ENCODE measurements at regions not wholly inside any gene's neighbourhood (a gene's known extent, or its start where the extent isn't known, plus 50 kb on each side); places are given as distances from the start of the nearest gene placed in this dataset.

DNA sequence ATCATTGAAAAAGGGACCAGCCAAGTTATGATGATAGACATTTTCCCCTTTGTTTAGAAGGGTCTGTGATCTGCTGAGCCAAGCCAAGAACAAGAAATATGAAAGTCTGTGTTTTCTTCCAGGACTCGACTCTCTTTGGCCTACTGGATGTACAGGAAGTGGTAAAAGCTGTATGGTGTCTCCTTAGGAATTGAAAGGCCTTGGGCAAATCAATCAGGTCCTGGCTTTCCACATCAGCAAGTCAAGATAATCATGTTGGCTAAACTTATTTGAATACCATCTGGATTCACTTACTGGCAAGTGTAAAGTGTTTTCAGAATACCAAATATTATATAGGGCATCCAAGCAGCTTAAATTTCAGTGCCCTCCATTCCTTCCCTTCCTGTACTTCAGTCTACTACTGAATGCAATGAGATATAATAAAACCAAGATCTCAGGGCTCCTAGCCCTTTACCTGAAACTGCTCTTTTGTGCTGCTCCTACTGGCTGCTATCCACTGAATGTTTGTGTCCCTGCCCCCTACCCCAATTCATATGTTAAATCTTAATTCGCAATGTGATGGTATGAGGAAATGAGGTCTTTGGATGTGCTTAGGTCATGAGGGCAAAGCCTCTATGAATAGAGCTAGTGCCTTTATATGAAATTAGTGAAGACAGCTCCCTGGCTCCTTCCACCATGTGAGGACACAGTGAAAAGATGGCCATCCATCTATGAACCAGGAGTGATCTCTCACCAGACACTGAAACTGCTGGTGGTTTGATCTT, 578.0 kb downstream of the SPRY1 start:
- no peak for DNase-seq (ENCODE audit: low read depth in 1 of 2, low spot score in 1 of 2)

DNA sequence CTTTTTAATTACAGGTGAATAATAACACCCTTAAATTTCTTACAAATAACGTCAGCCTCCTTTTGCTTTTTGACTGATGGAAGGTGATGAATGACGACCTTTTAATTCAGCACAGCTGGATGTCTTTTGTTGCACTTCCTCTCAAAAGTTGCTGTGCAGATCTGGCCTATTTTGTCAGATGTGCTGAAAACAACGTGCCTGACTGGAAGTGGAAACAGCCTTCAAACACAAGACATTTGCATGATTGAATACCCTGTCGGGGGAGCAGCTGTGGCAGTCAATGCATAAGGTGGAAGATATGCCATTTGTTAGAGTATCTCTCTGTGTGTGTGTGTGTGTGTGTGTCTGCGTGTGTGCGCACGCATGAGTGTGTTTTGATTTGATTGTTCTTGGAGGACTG, 579.7 kb downstream of the SPRY1 start:
- DNase-seq (ENCODE audit: low read depth in 1 of 2, low spot score in 1 of 2), result no peak

DNA sequence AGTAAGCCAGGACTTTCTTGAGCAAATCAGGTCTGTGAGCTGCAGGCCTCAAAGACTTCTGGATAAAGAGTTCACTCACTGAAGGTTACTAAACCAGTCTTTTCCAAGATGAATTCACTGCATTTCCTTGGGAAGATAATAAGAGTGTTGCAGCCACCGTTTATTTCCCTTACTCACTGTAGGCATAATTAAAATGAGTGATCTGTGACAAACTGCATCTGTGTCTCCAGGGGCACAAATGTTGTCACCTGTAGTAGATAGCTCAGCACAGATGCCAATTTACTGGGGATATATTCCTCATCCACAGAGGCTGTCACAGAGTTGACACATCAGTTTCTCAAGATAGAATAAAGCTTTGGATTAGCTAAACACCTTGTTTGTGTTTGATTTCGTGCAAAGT, 580.2 kb downstream of the SPRY1 start:
- no peak for DNase-seq (ENCODE audit: low read depth in 1 of 2, low spot score in 1 of 2)

GRCh38 chr4:123977641-123978081, 581.1 kb downstream of the SPRY1 start:
- DNase-seq (ENCODE audit: low read depth in 1 of 2, low spot score in 1 of 2), result no peak

DNA sequence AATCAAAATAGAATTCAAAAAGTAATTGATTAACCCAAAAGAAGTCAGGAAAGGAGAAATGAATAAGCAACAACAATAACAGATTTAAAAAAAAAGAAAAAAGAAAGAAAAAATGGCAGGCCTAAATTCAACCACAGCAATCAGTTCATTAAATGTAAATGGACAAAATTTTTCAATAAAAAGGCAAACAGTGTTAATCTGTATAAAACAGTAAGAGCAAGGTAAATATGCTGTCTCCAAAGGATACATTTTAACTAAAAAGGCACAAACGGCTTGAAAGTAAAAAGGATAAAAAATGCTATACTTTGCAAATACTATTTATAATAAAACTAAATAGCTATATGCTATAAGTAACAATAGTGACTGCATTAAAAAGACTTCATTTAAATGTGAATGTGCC, 582.0 kb downstream of the SPRY1 start:
- no peak for DNase-seq (ENCODE audit: low read depth in 1 of 2, low spot score in 1 of 2)

DNA sequence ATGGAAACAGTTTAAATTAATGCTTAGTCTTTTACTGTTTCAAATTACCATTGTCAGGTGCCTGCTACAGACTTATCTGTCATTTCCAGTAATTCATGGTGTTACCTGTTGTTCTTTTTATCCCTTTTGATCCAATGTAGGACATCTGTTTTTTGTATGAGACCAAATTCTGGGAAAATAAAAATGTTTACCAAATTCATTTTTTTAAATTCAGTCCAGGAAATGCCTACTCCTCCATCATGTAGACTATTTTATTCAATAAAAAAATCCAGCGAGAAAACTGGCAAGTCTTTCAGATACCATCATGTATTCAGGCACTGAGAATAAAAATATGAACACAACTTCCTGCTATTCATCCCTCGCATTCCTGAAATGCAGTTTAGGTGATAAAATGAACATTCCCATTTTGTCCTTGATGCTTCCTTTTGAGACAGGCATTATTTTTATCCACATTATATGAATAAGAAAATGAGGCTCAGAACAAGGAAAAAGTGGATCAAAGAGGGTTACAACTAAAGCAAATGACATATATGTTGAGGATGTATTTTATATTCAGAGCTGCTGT, 584.2 kb downstream of the SPRY1 start:
- no peak for DNase-seq (ENCODE audit: low read depth in 1 of 2, low spot score in 1 of 2)

DNA sequence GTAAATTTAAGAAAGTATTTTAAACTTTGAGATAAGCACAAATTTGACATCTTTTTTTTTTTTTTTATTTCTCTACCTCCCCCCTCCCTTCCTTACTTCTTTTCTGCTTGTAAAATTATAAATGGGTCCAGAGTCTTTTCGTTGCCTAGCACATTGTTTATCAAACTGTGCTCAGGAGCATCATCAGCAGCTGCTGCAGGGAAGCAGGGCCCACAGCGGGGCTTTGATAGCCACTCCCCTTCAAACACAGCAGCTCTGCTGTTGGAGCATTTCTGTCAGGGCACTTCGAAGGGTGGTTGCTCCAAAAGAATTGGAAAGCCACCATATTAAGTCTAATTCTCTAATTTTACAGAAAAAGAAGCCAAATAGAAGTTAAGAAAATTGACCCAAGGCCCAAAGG, 588.3 kb downstream of the SPRY1 start:
- DNase-seq (ENCODE audit: low read depth in 1 of 2, low spot score in 1 of 2), result no peak

- DNase-seq (ENCODE audit: low read depth in 1 of 2, low spot score in 1 of 2), result no peak
These were observed 589.7 kb downstream of the SPRY1 start for GRCh38 chr4:123986268-123986798.

- no peak for DNase-seq (ENCODE audit: low read depth in 1 of 2, low spot score in 1 of 2)
These were observed 590.8 kb downstream of the SPRY1 start for GRCh38 chr4:123987408-123987807.

DNA sequence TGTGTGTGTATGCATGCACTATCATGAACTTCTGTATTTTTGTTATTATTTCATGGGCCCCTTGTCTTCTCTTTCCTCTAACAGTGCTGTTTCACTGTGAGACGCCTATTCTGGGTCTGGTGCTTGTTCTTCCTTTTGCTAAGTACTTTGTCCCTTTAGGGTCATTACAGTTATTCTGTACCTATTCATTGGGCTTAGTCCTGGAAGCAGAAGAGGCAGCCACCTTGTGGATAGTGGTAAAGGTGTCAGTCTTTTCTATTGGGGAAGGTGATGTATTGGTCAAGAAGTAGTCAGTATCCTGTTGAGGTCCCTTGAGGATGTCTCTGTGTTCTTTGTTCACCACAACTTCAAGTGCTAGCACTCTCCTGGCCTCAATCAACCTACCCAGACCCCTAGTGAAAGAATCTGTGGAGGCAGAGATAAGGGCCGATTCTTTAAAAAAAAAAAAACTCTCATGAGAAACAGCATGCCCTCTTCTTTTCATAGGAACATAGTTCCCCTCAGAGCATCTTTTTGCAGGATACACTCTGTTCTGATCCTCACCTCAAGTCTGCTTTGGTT, 593.8 kb downstream of the SPRY1 start:
- DNase-seq (ENCODE audit: low read depth in 1 of 2, low spot score in 1 of 2), result no peak

- DNase-seq (ENCODE audit: low read depth in 1 of 2, low spot score in 1 of 2), result no peak
These were observed 598.3 kb downstream of the SPRY1 start for GRCh38 chr4:123994917-123995316.

DNA sequence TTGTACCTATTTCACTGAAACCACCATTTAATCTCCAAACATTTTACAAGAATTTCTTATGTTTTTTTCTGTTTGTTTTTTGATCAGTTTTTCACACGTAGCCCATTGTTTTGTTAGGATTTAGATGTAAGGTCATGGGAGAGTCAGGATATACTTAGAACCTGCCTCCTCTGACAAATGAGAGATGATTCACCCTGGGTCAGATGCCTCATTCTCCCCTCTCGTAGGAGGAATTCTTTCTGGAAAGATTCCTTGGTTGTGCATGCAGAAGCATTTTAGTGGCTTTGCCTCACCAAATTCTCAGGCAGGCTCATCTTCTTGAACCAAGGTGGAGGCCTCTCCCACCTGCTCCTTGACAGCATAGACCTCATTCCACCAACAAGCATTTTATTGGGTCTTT, 599.3 kb downstream of the SPRY1 start:
- DNase-seq (ENCODE audit: low read depth in 1 of 2, low spot score in 1 of 2), result no peak

GRCh38 chr4:123996718-123997510, 600.3 kb downstream of the SPRY1 start:
- DNase-seq (ENCODE audit: low read depth in 1 of 2, low spot score in 1 of 2), result no peak

DNA sequence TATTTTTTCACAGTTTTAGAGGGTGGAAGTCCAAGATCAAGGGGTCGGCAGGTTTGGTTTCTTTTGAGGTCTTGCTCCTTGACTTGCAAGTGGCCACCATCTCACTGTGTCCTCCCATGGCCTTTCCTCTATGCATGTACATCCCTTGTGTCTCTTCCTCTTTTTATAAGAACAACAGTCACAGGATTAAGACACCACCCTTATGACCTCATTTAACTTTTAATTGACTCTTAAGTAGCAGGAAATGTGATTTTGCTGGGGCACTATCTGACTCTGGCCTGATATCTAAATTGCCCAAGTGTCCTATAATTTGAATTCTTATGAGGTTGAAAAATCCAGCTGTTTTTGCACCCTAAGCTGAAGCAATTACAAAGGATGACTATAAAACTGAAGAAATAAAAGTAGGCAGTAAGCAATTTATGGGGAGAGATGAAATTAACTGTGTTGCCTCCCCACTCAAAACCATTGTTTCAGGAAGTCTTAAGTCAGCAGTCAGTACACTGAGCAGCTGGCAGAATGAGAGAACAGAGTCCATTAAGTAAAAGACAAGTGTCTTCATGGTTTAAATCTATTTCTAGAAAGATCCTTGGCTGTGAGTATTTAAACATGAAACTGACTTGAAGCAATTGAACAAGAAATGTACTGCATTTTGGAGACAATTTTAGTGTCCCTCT, 601.3 kb downstream of the SPRY1 start:
- DNase-seq (ENCODE audit: low read depth in 1 of 2, low spot score in 1 of 2), result no peak

- no peak for DNase-seq (ENCODE audit: low read depth in 1 of 2, low spot score in 1 of 2)
These were observed 603.6 kb downstream of the SPRY1 start for GRCh38 chr4:124000233-124000632.

DNA sequence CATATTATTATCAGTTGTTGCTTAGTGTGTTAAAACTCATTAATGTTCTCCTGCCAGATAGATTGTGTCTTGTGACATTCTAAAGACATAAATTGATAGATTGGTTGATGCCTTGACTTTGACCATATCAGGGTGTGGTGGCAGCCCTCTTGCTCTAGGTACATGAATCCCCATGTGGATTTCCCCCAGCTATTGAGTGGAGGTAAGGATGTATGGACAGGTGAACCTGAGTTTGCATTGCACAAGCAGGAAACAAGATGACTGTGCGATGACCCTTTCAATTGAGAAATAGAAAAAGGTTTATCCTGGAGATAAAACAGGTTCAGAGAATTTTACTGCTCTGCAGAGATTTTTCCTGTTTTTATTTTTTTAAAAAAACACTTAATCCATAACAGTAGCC, 619.2 kb downstream of the SPRY1 start:
- no peak for DNase-seq (ENCODE audit: low read depth in 1 of 2, low spot score in 1 of 2)

GRCh38 chr4:124017185-124017785, 620.7 kb downstream of the SPRY1 start:
- DNase-seq (ENCODE audit: low read depth in 1 of 2, low spot score in 1 of 2), result no peak

DNA sequence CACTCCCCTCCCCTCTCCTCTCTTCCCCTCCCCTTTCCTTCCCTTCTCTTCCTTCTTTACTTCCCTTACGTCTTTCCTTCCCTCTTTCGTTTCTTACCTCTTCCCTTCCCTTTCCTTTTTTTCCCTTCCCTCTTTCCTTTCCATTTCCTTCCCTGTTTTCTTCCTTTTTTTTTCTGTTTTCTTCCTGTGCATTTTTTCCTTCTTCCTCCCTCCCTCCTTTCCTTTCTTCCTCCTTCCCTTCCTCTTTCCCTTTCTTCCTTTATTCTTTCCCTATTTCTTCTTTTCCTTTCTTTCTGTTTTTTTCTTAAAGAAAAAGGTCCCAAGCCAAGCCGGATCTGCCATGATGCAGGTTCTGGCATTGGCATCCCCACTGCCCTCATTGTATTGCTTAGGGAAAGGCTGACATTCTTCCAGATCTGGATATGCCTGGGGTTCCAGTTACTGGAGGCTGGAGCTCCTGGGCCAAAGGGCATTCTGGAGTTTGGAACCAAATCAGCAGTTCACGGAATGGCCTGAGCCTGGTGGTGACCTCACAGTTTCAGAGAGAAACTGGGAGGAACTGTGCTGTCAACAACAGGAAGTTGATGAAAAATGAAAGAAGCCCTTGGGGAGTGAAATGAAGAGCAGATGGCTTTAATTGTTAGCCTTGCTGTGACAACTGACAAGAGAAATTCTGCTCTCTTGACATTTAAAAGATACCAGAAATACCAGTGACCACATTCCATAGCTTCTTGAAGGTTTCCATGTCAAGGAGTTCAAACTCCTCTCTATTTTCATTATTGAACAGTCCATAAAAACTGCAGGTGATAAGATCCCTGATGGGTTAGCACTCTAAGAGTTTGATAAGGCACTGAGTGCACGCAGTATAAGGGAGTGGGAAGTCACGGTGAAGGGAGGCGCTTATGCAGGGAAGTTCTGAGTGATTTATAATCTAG, 622.1 kb downstream of the SPRY1 start:
- DNase-seq (ENCODE audit: low read depth in 1 of 2, low spot score in 1 of 2), result no peak

DNA sequence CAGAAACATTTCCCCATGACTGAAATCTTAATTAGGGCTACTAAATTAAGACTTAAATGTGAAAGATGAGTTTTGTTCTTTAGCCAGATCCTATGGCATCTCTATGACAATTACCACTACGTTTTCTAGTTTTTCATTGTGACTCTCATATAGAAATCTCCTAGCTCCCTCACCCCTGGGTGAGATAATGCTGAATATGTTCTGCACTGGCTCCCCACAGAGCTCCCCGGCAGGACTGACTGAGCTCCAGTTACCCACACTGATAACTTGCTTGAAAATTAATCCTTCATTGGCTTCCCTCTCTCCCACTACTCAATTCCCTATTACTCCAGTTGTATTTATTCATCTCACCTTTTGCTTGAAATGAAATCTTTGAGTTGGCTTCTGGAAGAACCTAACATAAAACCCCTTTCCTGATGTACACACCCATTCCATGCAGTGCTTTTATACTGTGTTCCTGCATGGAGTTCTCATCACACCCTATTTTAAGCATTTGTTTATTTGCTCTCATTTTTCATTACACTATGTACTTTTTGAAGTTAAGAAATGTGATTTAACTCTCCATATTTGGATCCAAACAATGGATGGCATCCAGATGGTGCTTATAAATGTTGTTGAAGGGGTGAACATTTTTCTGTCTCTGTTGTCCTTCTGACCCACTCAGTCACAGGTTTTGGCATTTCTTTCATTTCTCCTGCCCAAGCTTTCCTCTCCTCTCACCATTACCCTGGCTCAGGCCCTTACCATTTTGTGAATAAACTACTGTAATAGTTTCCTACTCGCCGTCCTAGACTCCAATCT, 623.4 kb downstream of the SPRY1 start:
- DNase-seq (ENCODE audit: low read depth in 1 of 2, low spot score in 1 of 2), result no peak
